ENCODE measurements at regions not wholly inside any gene's neighbourhood (a gene's known extent, or its start where the extent isn't known, plus 50 kb on each side); places are given as distances from the start of the nearest gene placed in this dataset.
A peak's percentile ranks its signal among the peaks of the same experiment; 100 is the strongest.

- H3K4me3 ChIP-seq (ENCODE audit: low read length): no peak overlapping the region
- ATAC-seq (peak; percentile 48; the same call in 1 of the 2 replicates), DNase-seq (peak; percentile 37)
- no peaks in the 10 kb centered on the region for H3K36me3 ChIP-seq (ENCODE audit: low read depth, low read length)
- no TSS peak for BruUV-seq (replicated peaks)
- no peak overlapping the region for H3K9ac ChIP-seq (ENCODE audit: low read length)
- H3K27ac ChIP-seq (ENCODE audit: low read length): no peak overlapping the region
- no peaks in the 10 kb centered on the region for H3K4me1 ChIP-seq (ENCODE audit: insufficient read depth, low read length)
- no peaks in the 10 kb centered on the region for H3K9me2 ChIP-seq (replicated peaks; ENCODE audit: low read length)
- H3K9me3 ChIP-seq (ENCODE audit: low read length): no peaks in the 10 kb centered on the region
- H3F3A ChIP-seq (ENCODE audit: low read length, unreplicated experiment): no peaks in the 10 kb centered on the region
- H2AFZ ChIP-seq (ENCODE audit: low read length): no peak overlapping the region
- H4K20me1 ChIP-seq (ENCODE audit: low read length): no peaks in the 10 kb centered on the region
- POLR2A ChIA-PET (ENCODE audit: unreplicated experiment): no interaction called here
- H3K79me2 ChIP-seq (ENCODE audit: low read length): no peaks in the 10 kb centered on the region
- H3K27me3 ChIP-seq (ENCODE audit: low read length): no peaks in the 10 kb centered on the region
- intact Hi-C loops (cut with micrococcal nuclease): no loop called here
- CTCF ChIA-PET: no interaction called here
- no peak overlapping the region for H3K4me2 ChIP-seq (ENCODE audit: low read length)
- TF ChIP-seq EZH2phosphoT487 (IDR thresholded peaks at IDR 0.05; ENCODE audit: borderline replicate concordance, low read length) (no peak), EZH2 (IDR thresholded peaks at IDR 0.05; ENCODE audit: low read length, unreplicated experiment) (no peak), CTCF (conservative IDR thresholded peaks at IDR 0.05; ENCODE audit: low read depth, low read length) (no peak)
Measured at GRCh38 chr2:183718246-183718645, 594.0 kb downstream of the NUP35 start.

GRCh38 chr2:183723278-183723677, 599.0 kb downstream of the NUP35 start:
- TF ChIP-seq CTCF (conservative IDR thresholded peaks at IDR 0.05; ENCODE audit: low read depth, low read length) (no peak), EZH2 (IDR thresholded peaks at IDR 0.05; ENCODE audit: low read length, unreplicated experiment) (no peak), EZH2phosphoT487 (IDR thresholded peaks at IDR 0.05; ENCODE audit: borderline replicate concordance, low read length) (no peak)
- ChIA-PET CTCF (no interaction called here), POLR2A (ENCODE audit: unreplicated experiment) (no interaction called here)
- H3K27me3 ChIP-seq (ENCODE audit: low read length): no peaks in the 10 kb centered on the region
- H3K9me3 ChIP-seq (ENCODE audit: low read length): no peaks in the 10 kb centered on the region
- no peak overlapping the region for H3K27ac ChIP-seq (ENCODE audit: low read length)
- H4K20me1 ChIP-seq (ENCODE audit: low read length): no peaks in the 10 kb centered on the region
- no peak overlapping the region for H3K9ac ChIP-seq (ENCODE audit: low read length)
- H3K79me2 ChIP-seq (ENCODE audit: low read length): no peaks in the 10 kb centered on the region
- H3K4me2 ChIP-seq (ENCODE audit: low read length): no peak overlapping the region
- no peaks in the 10 kb centered on the region for H3K36me3 ChIP-seq (ENCODE audit: low read depth, low read length)
- no peaks in the 10 kb centered on the region for H3K9me2 ChIP-seq (replicated peaks; ENCODE audit: low read length)
- ATAC-seq: no peak
- BruUV-seq (replicated peaks): no TSS peak
- no peaks in the 10 kb centered on the region for H3K4me1 ChIP-seq (ENCODE audit: insufficient read depth, low read length)
- intact Hi-C loops (cut with micrococcal nuclease): no loop called here
- H3F3A ChIP-seq (ENCODE audit: low read length, unreplicated experiment): no peaks in the 10 kb centered on the region
- no peak overlapping the region for H3K4me3 ChIP-seq (ENCODE audit: low read length)
- no peak overlapping the region for H2AFZ ChIP-seq (ENCODE audit: low read length)
- no peak for DNase-seq

- H3K79me2 ChIP-seq (ENCODE audit: low read length): no peaks in the 10 kb centered on the region
- H3K36me3 ChIP-seq (ENCODE audit: low read depth, low read length): no peaks in the 10 kb centered on the region
- ATAC-seq (no peak), DNase-seq (no peak)
- H3F3A ChIP-seq (ENCODE audit: low read length, unreplicated experiment): no peaks in the 10 kb centered on the region
- POLR2A ChIA-PET (ENCODE audit: unreplicated experiment): no interaction called here
- H3K4me3 ChIP-seq (ENCODE audit: low read length): no peak overlapping the region
- no peak overlapping the region for H3K27ac ChIP-seq (ENCODE audit: low read length)
- H3K4me2 ChIP-seq (ENCODE audit: low read length): no peak overlapping the region
- no peaks in the 10 kb centered on the region for H3K27me3 ChIP-seq (ENCODE audit: low read length)
- CTCF ChIA-PET: no interaction called here
- no peak for TF ChIP-seq EZH2phosphoT487 (IDR thresholded peaks at IDR 0.05; ENCODE audit: borderline replicate concordance, low read length)
- no peak for TF ChIP-seq CTCF (conservative IDR thresholded peaks at IDR 0.05; ENCODE audit: low read depth, low read length)
- no peak for TF ChIP-seq EZH2 (IDR thresholded peaks at IDR 0.05; ENCODE audit: low read length, unreplicated experiment)
- no peaks in the 10 kb centered on the region for H3K9me2 ChIP-seq (replicated peaks; ENCODE audit: low read length)
- no peak overlapping the region for H3K9ac ChIP-seq (ENCODE audit: low read length)
- no TSS peak for BruUV-seq (replicated peaks)
- H2AFZ ChIP-seq (ENCODE audit: low read length): no peak overlapping the region
- H4K20me1 ChIP-seq (ENCODE audit: low read length): no peaks in the 10 kb centered on the region
- H3K4me1 ChIP-seq (ENCODE audit: insufficient read depth, low read length): no peaks in the 10 kb centered on the region
- intact Hi-C loops (cut with micrococcal nuclease): no loop called here
- no peaks in the 10 kb centered on the region for H3K9me3 ChIP-seq (ENCODE audit: low read length)
Measured at GRCh38 chr2:183729380-183729779, 605.1 kb downstream of the NUP35 start.
